T-helper 9 cell (primary cell): ENCODE measurements at regions not wholly inside any gene's neighbourhood (a gene's known extent, or its start where the extent isn't known, plus 50 kb on each side); places are given as distances from the start of the nearest gene placed in this dataset.
"Not testable (repeated sequence)": the region's sequence is repeated elsewhere in the genome, so short reads cannot be mapped to it uniquely, and the experiment has no call there.

Experiments used
- DNase-seq: peaks from one replicate; pipeline ENCODE4 v3.0.0-alpha.2; 2020

DNA sequence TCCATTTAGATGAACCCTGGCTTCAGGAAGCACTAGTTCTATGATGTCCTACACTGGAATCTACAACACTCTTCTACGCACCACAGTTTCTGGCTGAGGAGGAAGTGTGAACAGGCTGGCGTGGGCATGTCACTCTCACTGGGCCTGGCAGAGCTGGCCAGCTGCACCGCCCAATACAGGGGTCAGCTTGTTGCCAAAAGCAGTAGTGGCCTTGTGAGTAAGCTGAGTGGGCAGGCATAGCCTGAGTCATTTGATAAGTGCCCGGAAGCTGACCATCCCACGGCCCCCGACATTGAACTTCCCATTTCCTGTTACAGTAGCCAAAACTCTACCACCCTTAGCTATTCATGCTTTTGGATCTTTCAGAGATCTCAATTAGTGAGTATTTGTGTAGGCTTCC is 240.9 kb upstream of the SERP2 start:
- no peak for DNase-seq

DNA sequence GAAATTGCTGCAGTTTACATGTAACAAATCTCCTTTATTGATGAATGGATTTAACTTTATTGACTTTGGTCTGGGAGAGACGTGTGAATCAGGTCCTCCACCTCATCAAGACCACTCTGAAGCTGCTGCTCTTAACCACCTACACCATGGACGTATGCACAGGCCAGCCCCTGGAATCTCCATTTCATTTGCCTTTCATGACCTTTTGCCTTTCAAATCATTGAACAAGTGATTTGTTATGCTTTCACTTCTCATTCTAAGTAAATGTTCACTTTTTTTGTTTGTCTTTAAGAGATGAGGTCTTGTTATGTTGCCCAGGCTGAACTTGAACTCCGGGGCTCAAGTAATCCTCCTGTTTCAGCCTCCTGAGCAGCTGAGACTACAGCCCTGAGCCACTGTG is 240.0 kb upstream of the SERP2 start:
- no peak for DNase-seq

DNA sequence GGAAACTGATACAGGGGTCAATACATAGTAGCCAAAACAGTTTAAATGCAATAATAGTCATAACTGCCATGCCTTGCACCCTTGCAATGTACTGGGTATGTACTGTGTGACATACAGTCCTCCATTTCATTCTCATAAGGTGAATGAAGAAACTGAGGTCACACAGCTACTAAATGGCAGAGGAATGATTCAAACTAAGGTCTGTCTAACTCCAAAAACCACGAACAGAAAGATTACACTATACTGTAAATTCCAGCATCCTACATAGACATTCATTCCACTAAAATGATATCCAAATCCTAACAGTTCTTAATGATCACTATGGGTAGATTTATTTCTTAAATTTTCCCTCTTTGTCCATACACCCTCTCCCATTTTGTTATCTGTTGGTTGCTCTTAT is 238.1 kb upstream of the SERP2 start:
- no peak for DNase-seq

DNA sequence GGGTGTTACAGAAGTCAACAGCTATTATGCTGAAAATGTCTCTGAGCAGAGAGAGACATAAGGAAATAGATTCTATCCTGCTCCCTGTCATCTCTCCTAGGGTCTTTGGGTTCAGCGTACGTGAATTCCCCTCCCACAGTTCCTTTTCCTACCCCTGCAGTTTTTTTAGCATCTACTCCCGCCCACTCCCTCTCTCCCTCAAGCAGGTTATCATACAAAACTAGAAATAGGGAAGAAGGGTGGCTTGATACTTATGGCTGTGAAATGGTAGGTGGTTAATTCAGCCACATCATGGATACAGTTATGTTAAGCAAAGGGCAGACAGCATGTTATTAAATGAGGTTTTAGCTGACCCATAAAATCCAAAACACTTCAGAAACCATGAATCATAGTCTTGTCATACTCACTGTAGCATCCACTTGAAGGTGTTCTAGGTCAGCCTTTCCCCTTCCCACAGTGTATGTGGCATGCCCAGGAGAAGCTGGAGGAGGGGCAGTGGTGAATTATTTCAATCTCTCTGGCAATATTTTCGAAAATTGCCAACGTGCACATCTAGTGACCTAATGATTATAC is 236.8 kb upstream of the SERP2 start:
- no peak for DNase-seq

DNA sequence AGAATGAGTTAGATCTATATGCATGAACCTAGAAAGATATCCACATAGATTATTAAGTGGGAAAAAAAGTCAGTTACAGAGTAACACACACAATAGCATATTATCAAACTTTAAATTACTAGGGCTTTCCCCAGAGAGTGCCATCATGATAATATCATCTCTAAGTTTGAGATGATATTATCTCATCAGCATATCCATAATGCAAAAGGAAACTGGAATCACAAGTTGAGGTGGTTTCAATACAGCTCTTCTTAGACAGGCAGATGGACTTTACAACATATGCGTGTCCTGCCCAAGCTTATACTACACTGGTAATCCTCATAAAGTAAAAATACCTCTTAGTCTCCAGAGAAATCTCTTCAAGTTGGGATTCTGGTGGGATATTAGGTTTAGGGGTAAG is 236.2 kb upstream of the SERP2 start:
- DNase-seq: no peak

- DNase-seq: no peak
Measured at GRCh38 chr13:44140146-44140545, 233.5 kb upstream of the SERP2 start.

- DNase-seq: no peak
Measured at GRCh38 chr13:44140888-44141724, 232.5 kb upstream of the SERP2 start.

DNA sequence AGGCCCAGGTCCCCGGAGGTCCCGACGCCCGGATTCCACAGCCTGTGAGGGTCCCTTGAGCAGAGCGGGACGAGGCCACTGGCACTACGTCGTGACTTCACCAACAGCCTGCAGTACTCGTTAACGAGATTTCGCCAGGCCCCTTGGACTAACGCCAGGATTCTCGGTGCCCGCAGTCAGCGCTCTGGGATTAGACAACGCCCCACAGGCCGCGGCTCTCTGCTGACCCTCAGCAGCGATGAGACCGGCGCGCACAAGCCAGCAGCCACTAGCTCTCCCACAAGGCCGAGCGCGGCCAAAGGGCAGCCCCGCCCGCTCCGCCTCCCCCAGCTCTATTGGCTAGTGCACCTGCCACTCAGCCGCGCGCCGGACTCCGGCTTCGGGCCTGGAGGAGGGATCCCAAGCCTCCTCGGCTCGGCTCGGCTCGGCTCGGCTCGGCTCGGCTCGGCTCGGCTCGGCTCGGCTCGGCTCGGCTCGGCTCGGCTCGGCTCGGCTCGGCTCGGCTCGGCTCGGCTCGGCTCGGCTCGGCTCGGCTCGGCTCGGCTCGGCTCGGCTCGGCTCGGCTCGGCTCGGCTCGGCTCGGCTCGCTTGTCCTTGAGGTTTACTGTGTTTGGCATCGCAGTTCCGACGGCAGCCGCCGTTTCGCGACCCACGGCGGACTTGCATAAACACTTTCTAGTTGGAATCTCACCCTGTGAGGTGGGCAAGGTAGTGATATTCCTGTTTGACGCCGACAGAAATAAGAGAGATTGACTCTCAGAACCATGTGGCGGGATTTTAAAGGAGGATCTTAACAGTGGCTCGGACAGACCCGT is 231.7 kb upstream of the SERP2 start:
- DNase-seq: peak; percentile 91

GRCh38 chr13:44142540-44142867 is 231.1 kb upstream of the SERP2 start:
- no peak for DNase-seq

GRCh38 chr13:44142941-44143665 is 230.5 kb upstream of the SERP2 start:
- DNase-seq: no peak

GRCh38 chr13:44146138-44146537 is 227.5 kb upstream of the SERP2 start:
- DNase-seq: no peak

DNA sequence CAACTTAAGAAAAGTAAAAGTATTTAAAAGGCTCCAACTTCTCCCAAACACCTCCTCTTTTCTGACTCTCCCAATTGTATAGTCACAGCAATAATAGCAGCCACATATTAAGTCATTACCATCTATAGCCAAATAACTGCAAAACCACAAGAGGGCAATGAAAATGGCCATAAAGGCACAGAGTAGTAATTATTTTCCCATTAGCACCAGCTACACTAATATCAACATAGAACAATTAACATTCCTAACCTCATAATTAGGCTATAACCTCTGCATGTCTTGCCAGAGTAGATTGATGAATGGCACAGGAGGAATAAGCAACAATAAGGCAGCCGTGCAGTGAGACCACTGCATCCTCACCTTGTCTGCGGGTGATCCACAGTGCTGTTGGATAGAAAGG is 226.4 kb upstream of the SERP2 start:
- no peak for DNase-seq

GRCh38 chr13:44147648-44148047 is 226.0 kb upstream of the SERP2 start:
- no peak for DNase-seq

DNA sequence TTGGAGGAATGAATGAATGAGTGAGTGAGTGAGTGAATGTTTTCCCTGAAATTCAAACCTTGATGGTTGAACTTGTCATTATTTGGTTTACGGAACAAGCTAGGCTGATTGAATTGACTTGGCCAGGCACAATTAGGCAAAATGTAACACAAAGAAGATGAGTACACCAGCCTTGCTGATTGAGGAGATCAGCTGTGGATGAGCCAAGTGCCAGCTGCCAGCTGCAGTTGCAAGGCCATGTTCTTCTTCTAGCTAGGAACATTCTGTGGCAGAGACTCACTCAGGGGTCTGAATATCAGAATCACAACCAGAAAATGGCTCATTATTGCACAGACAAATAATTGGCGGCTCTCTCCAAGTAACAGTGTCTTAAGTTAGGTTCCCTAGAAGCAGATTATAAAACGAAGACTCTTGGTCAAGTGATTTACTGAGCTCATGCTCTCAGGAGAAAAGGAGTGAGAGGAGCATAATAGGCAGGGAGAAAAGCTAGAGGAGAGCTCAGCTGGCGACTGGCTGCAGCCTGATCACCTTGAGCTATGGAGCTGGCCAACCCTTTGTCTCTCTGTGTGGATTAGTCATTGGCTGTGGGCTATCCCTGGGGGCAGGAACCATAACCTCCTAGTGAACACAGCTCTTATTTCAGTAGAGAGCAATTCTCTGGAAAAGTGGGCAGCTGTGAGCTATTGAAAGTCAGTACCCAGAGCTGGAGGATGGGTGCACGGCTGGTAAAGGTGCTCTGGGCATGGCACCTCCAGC is 225.3 kb upstream of the SERP2 start:
- DNase-seq: no peak

DNA sequence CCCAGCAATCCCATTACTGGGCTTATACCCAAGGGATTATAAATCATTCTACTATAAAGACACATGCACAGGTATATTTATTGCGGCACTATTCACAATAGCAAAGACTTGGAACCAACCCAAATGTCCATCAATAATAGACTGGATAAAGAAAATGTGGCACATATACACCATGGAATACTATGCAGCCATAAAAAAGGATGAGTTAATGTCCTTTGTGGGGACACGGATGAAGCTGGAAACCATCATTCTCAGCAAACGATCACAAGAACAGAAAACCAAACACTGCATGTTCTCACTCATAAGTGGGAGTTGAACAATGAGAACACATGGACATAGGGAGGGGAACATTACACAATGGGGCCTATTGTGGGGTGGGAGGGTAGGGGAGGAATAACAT is 224.4 kb upstream of the SERP2 start:
- DNase-seq: not testable (repeated sequence)

- DNase-seq: no peak
Measured at GRCh38 chr13:44149821-44150220, 223.8 kb upstream of the SERP2 start.

DNA sequence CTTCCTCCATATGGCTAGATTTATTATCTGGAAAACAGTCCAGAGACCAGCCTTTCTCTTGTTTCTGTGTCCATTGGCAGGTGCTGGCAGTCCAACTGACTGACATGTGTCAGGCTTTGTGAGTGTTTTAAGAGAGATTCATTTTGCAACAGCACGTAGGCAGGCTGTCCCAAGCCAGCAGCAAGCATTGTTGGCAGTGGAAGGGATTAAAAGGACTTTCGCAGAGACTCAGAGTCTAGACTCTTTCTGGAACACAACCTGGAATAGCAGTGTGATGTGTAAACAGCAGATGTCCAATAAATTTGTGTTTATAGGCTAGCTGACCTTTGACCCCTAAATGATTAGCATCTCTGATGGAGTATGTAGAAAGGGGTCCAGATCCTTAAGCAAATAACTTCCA is 222.2 kb upstream of the SERP2 start:
- DNase-seq: no peak

DNA sequence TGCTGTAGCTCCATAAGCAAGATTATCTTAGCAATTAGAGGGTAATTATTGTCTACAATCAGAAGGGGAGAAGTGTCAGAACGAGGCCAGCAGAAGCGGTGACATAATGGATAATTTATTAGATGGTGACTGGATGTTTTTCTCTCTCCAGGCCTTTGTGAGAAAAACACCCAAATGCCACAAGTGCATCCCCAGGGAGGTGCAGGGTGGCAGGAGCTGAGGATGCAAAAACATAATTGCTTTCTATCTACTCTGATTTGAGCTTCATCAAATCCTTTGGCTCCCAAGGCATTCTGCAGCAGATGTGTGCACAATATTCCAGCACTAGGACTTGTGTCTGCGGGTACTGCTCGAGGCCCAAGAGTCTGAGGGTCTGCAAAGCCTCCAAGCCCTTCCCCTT is 220.1 kb upstream of the SERP2 start:
- DNase-seq: no peak

DNA sequence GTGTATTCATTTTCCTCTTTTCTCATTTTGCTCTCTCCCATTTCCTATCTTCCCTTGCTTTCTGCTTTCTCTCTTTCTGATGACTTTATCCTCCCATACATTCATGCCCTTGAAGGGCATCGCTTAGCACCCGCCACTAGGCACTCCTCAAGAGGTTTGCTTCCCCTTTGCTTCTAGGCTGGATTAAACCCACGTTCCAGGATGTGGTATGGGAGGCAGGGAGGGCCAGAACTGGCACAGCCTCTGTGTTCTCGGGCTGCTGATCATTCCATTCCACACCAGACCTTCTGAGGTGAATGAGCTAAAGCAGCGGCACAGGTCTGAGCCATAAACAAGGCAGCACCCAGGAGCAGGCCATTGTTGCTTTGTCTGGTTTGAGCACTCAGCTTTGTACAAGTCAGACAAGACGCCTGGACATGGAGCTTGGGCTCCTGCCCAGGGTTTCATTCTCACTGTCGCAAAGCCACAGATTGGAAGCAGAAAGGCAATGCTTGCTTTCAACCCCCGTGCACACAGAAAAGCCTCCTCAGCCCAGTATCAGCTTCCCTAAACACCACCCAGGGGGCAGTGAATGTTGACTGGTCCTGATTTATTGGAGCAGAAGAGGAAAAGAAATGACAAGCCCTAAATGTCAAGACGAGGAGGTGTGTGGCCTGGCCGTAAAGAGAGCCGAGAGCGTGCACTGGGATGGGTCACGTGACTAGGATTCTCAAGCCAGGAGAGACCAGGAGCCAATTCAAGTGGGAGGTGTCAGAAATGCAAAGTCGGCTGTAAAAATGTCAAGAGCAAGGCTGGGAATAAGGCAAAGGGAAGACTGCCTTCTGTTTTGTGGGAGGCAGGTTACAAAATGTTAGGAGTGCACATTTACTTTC is 218.0 kb upstream of the SERP2 start:
- DNase-seq: no peak

DNA sequence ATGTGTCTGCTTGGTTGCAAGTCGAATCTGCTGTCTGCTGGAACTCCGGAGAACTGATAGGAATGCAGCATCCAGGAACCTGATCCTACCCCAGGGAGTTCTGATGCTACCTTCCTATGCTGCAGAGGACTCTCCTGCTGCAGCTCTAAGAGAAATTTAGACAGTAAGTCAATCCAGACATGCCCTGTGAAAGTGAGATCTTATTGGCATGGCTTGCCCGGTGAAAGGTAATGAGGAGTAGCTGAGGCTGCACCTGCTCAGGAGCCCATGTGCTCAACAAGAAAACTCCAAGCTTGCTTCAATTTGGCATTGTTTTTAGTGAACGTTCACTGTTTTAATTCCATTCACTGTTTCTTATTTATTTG is 217.3 kb upstream of the SERP2 start:
- no peak for DNase-seq

DNA sequence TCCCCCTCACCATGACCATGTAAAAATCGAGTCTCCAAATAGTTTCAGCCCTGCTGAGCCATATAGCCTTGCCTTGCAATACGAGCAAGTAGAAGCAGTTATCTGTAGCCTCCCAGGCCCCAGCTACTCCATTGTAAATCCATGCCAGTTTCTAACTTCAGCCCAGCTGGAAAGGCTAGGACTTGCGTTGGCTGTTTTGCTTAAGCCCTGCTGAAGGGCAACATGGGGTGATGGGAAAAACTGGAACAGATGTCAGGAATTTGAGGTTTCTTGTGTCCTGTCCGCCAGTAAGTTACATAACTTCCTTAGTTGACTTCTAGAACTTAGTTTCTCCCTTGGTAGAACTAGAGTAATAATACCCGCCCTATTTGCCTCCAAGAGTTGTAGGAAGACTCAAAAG is 216.0 kb upstream of the SERP2 start:
- DNase-seq: no peak

- no peak for DNase-seq
Measured at GRCh38 chr13:44158098-44158521, 215.5 kb upstream of the SERP2 start.
